ENCODE measurements at regions not wholly inside any gene's neighbourhood (a gene's known extent, or its start where the extent isn't known, plus 50 kb on each side); places are given as distances from the start of the nearest gene placed in this dataset.
"Not testable (repeated sequence)": the region's sequence is repeated elsewhere in the genome, so short reads cannot be mapped to it uniquely, and the experiment has no call there.

- DNase-seq: no peak
- no peak for ATAC-seq (ENCODE audit: low read depth in 2 of 2)
- peaks cover 24 to 30% (median 26%) of the 10 kb centered on the region in 3 donors for H3K27me3 Mint-ChIP-seq
- H3K4me3 Mint-ChIP-seq: no peak overlapping the region
- H3K36me3 Mint-ChIP-seq: no peaks in the 10 kb centered on the region
- peak overlapping the region in 1 of 6 donors; percentile 33 for H3K27ac Mint-ChIP-seq
- no peaks in the 10 kb centered on the region for H3K4me1 Mint-ChIP-seq
- peaks cover 0 to 4% (median 0%) of the 10 kb centered on the region in 7 donors for H3K9me3 Mint-ChIP-seq
Measured at GRCh38 chr19:34034318-34034846, 137.9 kb upstream of the LSM14A start.

GRCh38 chr19:34041925-34042521, 130.3 kb upstream of the LSM14A start:
- peaks cover 0 to 10% (median 6%) of the 10 kb centered on the region in 7 donors for H3K9me3 Mint-ChIP-seq
- H3K4me3 Mint-ChIP-seq: no peak overlapping the region
- H3K27ac Mint-ChIP-seq: no peak overlapping the region
- peaks cover 0 to 2% (median 0%) of the 10 kb centered on the region in 3 donors for H3K4me1 Mint-ChIP-seq
- H3K36me3 Mint-ChIP-seq: peaks cover 3 to 6% of the 10 kb centered on the region in 2 donors
- peak; percentile 21 for DNase-seq
- ATAC-seq (ENCODE audit: low read depth in 2 of 2): no peak
- H3K27me3 Mint-ChIP-seq: peaks cover 30 to 49% (median 33%) of the 10 kb centered on the region in 3 donors

GRCh38 chr19:34044021-34044420, 128.3 kb upstream of the LSM14A start:
- Mint-ChIP-seq H3K27me3 (peaks cover 31 to 52% (median 34%) of the 10 kb centered on the region in 3 donors), H3K4me3 (no peak overlapping the region)

GRCh38 chr19:34049944-34050343, 122.4 kb upstream of the LSM14A start:
- ATAC-seq (ENCODE audit: low read depth in 2 of 2) (no peak), DNase-seq (no peak)
- Mint-ChIP-seq H3K4me3 (no peak overlapping the region), H3K27me3 (peaks cover 22 to 41% (median 26%) of the 10 kb centered on the region in 3 donors), H3K4me1 (no peaks in the 10 kb centered on the region), H3K9me3 (peaks cover 0 to 7% (median 5%) of the 10 kb centered on the region in 7 donors), H3K27ac (peak overlapping the region in 1 of 6 donors; percentile 61), H3K36me3 (peaks cover 0 to 8% of the 10 kb centered on the region in 2 donors)

More at GRCh38 chr19:34044021-34044420, 128.3 kb upstream of the LSM14A start:
- Mint-ChIP-seq H3K9me3 (peaks cover 0 to 10% (median 6%) of the 10 kb centered on the region in 7 donors), H3K4me1 (peaks cover 0 to 2% (median 0%) of the 10 kb centered on the region in 3 donors), H3K27ac (no peak overlapping the region), H3K36me3 (peaks cover 3 to 6% of the 10 kb centered on the region in 2 donors)
- DNase-seq (no peak), ATAC-seq (ENCODE audit: low read depth in 2 of 2) (no peak)

- H3K4me3 Mint-ChIP-seq; H3K9me3 Mint-ChIP-seq; H3K36me3 Mint-ChIP-seq; H3K27ac Mint-ChIP-seq; H3K4me1 Mint-ChIP-seq; DNase-seq; ATAC-seq (ENCODE audit: low read depth in 2 of 2): not testable (repeated sequence)
- H3K27me3 Mint-ChIP-seq: peaks cover 21 to 41% (median 25%) of the 10 kb centered on the region in 3 donors
Measured at GRCh38 chr19:34050430-34050829, 121.9 kb upstream of the LSM14A start.

GRCh38 chr19:34051255-34051654, 121.0 kb upstream of the LSM14A start:
- Mint-ChIP-seq H3K27ac (no peak overlapping the region), H3K4me1 (no peaks in the 10 kb centered on the region), H3K4me3 (no peak overlapping the region), H3K9me3 (peaks cover 0 to 7% (median 5%) of the 10 kb centered on the region in 7 donors), H3K27me3 (peaks cover 18 to 41% (median 19%) of the 10 kb centered on the region in 3 donors), H3K36me3 (peaks cover 0 to 8% of the 10 kb centered on the region in 2 donors)
- ATAC-seq (ENCODE audit: low read depth in 2 of 2) (no peak), DNase-seq (no peak)

GRCh38 chr19:34057155-34057554, 115.1 kb upstream of the LSM14A start:
- peaks cover 0 to 20% (median 18%) of the 10 kb centered on the region in 3 donors for H3K27me3 Mint-ChIP-seq
- H3K36me3 Mint-ChIP-seq: no peaks in the 10 kb centered on the region

GRCh38 chr19:34066007-34066643, 106.2 kb upstream of the LSM14A start:
- no peaks in the 10 kb centered on the region for H3K36me3 Mint-ChIP-seq
- peak overlapping the region in 1 of 6 donors; percentile 23 for H3K27ac Mint-ChIP-seq
- peaks cover 0 to 2% (median 0%) of the 10 kb centered on the region in 3 donors for H3K4me1 Mint-ChIP-seq
- no peak for DNase-seq
- no peak for ATAC-seq (ENCODE audit: low read depth in 2 of 2)
- H3K9me3 Mint-ChIP-seq: peaks cover 0 to 1% (median 0%) of the 10 kb centered on the region in 7 donors
- no peak overlapping the region for H3K4me3 Mint-ChIP-seq
- H3K27me3 Mint-ChIP-seq: peaks cover 22 to 32% (median 27%) of the 10 kb centered on the region in 3 donors

More at GRCh38 chr19:34057155-34057554, 115.1 kb upstream of the LSM14A start:
- no peak for DNase-seq
- Mint-ChIP-seq H3K9me3 (no peaks in the 10 kb centered on the region), H3K4me3 (no peak overlapping the region), H3K27ac (no peak overlapping the region), H3K4me1 (no peaks in the 10 kb centered on the region)
- ATAC-seq (ENCODE audit: low read depth in 2 of 2): no peak

GRCh38 chr19:34067861-34068271, 104.4 kb upstream of the LSM14A start:
- Mint-ChIP-seq H3K9me3 (peaks cover 0 to 1% (median 0%) of the 10 kb centered on the region in 7 donors), H3K36me3 (no peaks in the 10 kb centered on the region), H3K4me1 (peaks cover 0 to 2% (median 0%) of the 10 kb centered on the region in 3 donors), H3K27ac (peak overlapping the region in 1 of 6 donors; percentile 78), H3K27me3 (peaks cover 26 to 39% (median 37%) of the 10 kb centered on the region in 3 donors), H3K4me3 (no peak overlapping the region)
- DNase-seq (no peak), ATAC-seq (ENCODE audit: low read depth in 2 of 2) (no peak)

- ATAC-seq (ENCODE audit: low read depth in 2 of 2) (no peak), DNase-seq (no peak)
- Mint-ChIP-seq H3K9me3 (peaks cover 0 to 18% (median 2%) of the 10 kb centered on the region in 7 donors), H3K36me3 (no peaks in the 10 kb centered on the region), H3K4me1 (no peaks in the 10 kb centered on the region), H3K4me3 (no peak overlapping the region), H3K27me3 (peaks cover 27 to 34% (median 28%) of the 10 kb centered on the region in 3 donors), H3K27ac (no peak overlapping the region)
Measured at GRCh38 chr19:34075661-34076091, 96.6 kb upstream of the LSM14A start.

- ATAC-seq (ENCODE audit: low read depth in 2 of 2) (no peak), DNase-seq (no peak)
- Mint-ChIP-seq H3K9me3 (peaks cover 0 to 12% (median 5%) of the 10 kb centered on the region in 7 donors), H3K27ac (no peak overlapping the region), H3K36me3 (no peaks in the 10 kb centered on the region), H3K4me1 (no peaks in the 10 kb centered on the region), H3K4me3 (no peak overlapping the region), H3K27me3 (peaks cover 22 to 36% (median 23%) of the 10 kb centered on the region in 3 donors)
Measured at GRCh38 chr19:34082289-34083077, 89.8 kb upstream of the LSM14A start.

GRCh38 chr19:34084396-34085145, 87.7 kb upstream of the LSM14A start:
- DNase-seq (no peak), ATAC-seq (ENCODE audit: low read depth in 2 of 2) (no peak)
- H3K36me3 Mint-ChIP-seq: no peaks in the 10 kb centered on the region
- no peak overlapping the region for H3K4me3 Mint-ChIP-seq
- no peaks in the 10 kb centered on the region for H3K4me1 Mint-ChIP-seq
- peaks cover 0 to 8% (median 5%) of the 10 kb centered on the region in 7 donors for H3K9me3 Mint-ChIP-seq
- H3K27me3 Mint-ChIP-seq: peaks cover 22 to 39% (median 24%) of the 10 kb centered on the region in 3 donors
- no peak overlapping the region for H3K27ac Mint-ChIP-seq
